Gastroesophageal sphincter (tissue), 4 donors: ENCODE measurements at regions not wholly inside any gene's neighbourhood (a gene's known extent, or its start where the extent isn't known, plus 50 kb on each side); places are given as distances from the start of the nearest gene placed in this dataset.

Experiments used
- ATAC-seq: fragments of 150-250 bp; one replicate; pipeline ENCODE4 v1.9.1; 2016; ENCODE audit warnings: mild to moderate bottlenecking, moderate library complexity
- H3K27ac ChIP-seq, 4 donors: fragments of 200-600 bp; sonication (generic) in 3 of 4; 1 replicate in 3 of 4; 2 replicates in 1 of 4; pipeline ENCODE4 v1.5.1; 2016 to 2019
- H3K27me3 ChIP-seq: fragments of 200-600 bp; sonication (generic); one replicate; pipeline ENCODE4 v1.5.1; 2019
- H3K36me3 ChIP-seq, 2 donors: fragments of 200-600 bp; sonication (generic); one replicate each; pipeline ENCODE4 v1.5.1; 2019; ENCODE audit warnings: control low read depth in 1 of 2
- H3K4me1 ChIP-seq, 3 donors: fragments of 200-600 bp; sonication (generic); 1 replicate in 2 of 3; 2 replicates in 1 of 3; pipeline ENCODE4 v1.5.1; 2016 to 2019; ENCODE audit warnings: control low read depth in 2 of 3
- H3K4me3 ChIP-seq, 2 donors: fragments of 200-600 bp; sonication (generic); one replicate each; pipeline ENCODE4 v1.5.1; 2019; ENCODE audit warnings: mild to moderate bottlenecking in 1 of 2, moderate library complexity in 1 of 2
- H3K9me3 ChIP-seq, 3 donors: fragments of 200-600 bp; sonication (generic); one replicate each; pipeline ENCODE4 v1.5.1; 2017 to 2019; ENCODE audit warnings: control low read depth in 2 of 3
- CTCF ChIP-seq, 4 experiments: fragments of 200-600 bp in 2 of 4; fragments of 450-650 bp in 2 of 4; sonication (generic) in 1 of 4; IDR thresholded peaks; one replicate each; pipeline ENCODE4 v1.5.1; 2017 to 2019; ENCODE audit warnings: antibody characterized with exemption in 4 of 4, mild to moderate bottlenecking in 2 of 4, moderate library complexity in 2 of 4
- EP300 ChIP-seq: sonication (generic); formaldehyde crosslinking; IDR thresholded peaks from one replicate; pipeline ENCODE4 v1.6.1; 2017; ENCODE audit warnings: antibody characterized with exemption, mild to moderate bottlenecking
- POLR2A ChIP-seq, 2 donors: fragments of 450-650 bp; IDR thresholded peaks; one replicate each; pipeline ENCODE4 v1.6.1; 2017; ENCODE audit warnings: antibody characterized with exemption in 2 of 2, mild to moderate bottlenecking in 2 of 2, moderate library complexity in 1 of 2
- POLR2AphosphoS5 ChIP-seq: sonication (generic); formaldehyde crosslinking; IDR thresholded peaks from one replicate; pipeline ENCODE4 v1.6.1; 2017; ENCODE audit warnings: antibody characterized with exemption
- WGBS, 2 donors: methylation state at CpG; one replicate each; pipeline ENCODE4 v1.1.5; 2018; ENCODE audit warnings: low coverage in 1 of 2; 5-methylcytosine and 5-hydroxymethylcytosine counted together

DNA sequence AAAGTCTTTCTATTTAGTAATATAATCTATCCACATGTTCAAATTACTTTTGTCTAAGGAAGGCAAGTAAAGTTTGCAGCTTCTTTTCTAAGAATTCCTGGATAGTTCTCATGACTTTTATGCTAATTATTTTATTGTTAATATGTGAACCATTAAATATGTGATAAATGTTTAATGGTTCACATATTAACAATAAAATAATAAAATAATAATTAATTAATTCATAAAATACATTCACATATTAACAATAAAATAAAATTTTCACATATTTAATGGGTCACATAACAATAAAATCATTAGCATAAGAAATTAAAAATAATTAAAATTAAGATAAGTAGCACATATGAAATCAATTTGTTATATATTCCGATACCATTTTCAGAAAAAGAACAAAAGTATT lies 1352.4 kb downstream of the ARAP2 start:
- no peak overlapping the region for H3K27ac ChIP-seq
- H3K36me3 ChIP-seq = no peaks in the 10 kb centered on the region
- TF ChIP-seq POLR2AphosphoS5 (no peak), EP300 (no peak), CTCF (IDR thresholded peaks at IDR 0.05) (no peak), POLR2A (IDR thresholded peaks at IDR 0.05) (no peak)
- no peak overlapping the region for H3K4me3 ChIP-seq
- no peaks in the 10 kb centered on the region for H3K4me1 ChIP-seq
- no peaks in the 10 kb centered on the region for H3K27me3 ChIP-seq
- 88 to 100% methylated on average over 1 of the region's 1 CpG for WGBS, 2 donors
- no peak for ATAC-seq
- H3K9me3 ChIP-seq = no peaks in the 10 kb centered on the region

GRCh38 chr4:34893382-34893781 lies 1350.9 kb downstream of the ARAP2 start:
- H3K27me3 ChIP-seq = no peaks in the 10 kb centered on the region
- TF ChIP-seq EP300 (no peak), POLR2A (IDR thresholded peaks at IDR 0.05) (no peak), CTCF (IDR thresholded peaks at IDR 0.05) (no peak), POLR2AphosphoS5 (no peak)
- no peak overlapping the region for H3K4me3 ChIP-seq
- no peaks in the 10 kb centered on the region for H3K9me3 ChIP-seq
- ATAC-seq = no peak
- H3K36me3 ChIP-seq = no peaks in the 10 kb centered on the region
- H3K4me1 ChIP-seq = no peaks in the 10 kb centered on the region
- 78 to 87% methylated on average over 3 of the region's 3 CpGs for WGBS, 2 donors
- H3K27ac ChIP-seq = no peak overlapping the region

DNA sequence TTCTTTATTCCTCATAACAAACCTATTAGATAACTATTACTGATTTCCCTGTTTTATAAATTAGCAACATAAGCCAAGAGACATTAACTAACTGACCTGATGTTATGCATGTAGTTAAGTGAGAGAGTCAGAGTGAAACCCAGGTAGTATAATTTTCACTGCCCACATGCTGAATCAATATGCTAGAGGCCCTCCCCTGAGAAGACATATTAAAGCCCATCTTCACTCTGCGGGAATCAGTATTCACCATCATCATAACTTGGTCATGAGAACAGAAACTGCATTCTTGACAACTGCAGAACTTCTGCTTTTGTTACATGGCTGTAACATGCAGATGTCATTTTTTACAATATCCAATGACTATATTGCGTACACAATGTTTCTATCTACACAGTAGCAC lies 1324.3 kb downstream of the ARAP2 start:
- Histone ChIP-seq H3K4me3 (no peak overlapping the region), H3K4me1 (no peaks in the 10 kb centered on the region), H3K36me3 (no peaks in the 10 kb centered on the region), H3K27ac (no peak overlapping the region), H3K9me3 (no peaks in the 10 kb centered on the region), H3K27me3 (no peaks in the 10 kb centered on the region)
- 78 to 94% methylated on average over 2 of the region's 2 CpGs for WGBS, 2 donors
- TF ChIP-seq EP300 (no peak), POLR2A (IDR thresholded peaks at IDR 0.05) (no peak), CTCF (IDR thresholded peaks at IDR 0.05) (no peak), POLR2AphosphoS5 (no peak)
- no peak for ATAC-seq

GRCh38 chr4:34921391-34921790 lies 1322.9 kb downstream of the ARAP2 start:
- Histone ChIP-seq H3K27me3 (no peaks in the 10 kb centered on the region), H3K4me1 (no peaks in the 10 kb centered on the region), H3K4me3 (no peak overlapping the region), H3K36me3 (no peaks in the 10 kb centered on the region), H3K9me3 (no peaks in the 10 kb centered on the region), H3K27ac (no peak overlapping the region)
- no peak for ATAC-seq
- TF ChIP-seq POLR2A (IDR thresholded peaks at IDR 0.05) (no peak), POLR2AphosphoS5 (no peak), EP300 (no peak), CTCF (IDR thresholded peaks at IDR 0.05) (no peak)
- 48 to 58% methylated on average over 3 of the region's 3 CpGs for WGBS, 2 donors

GRCh38 chr4:34922325-34922724 lies 1322.0 kb downstream of the ARAP2 start:
- Histone ChIP-seq H3K4me1 (no peaks in the 10 kb centered on the region), H3K36me3 (no peaks in the 10 kb centered on the region), H3K27me3 (no peaks in the 10 kb centered on the region), H3K27ac (no peak overlapping the region), H3K4me3 (no peak overlapping the region), H3K9me3 (no peaks in the 10 kb centered on the region)
- ATAC-seq = no peak
- TF ChIP-seq EP300 (no peak), CTCF (IDR thresholded peaks at IDR 0.05) (no peak), POLR2A (IDR thresholded peaks at IDR 0.05) (no peak), POLR2AphosphoS5 (no peak)
- 91% methylated on average over 2 of the region's 2 CpGs; no CpG with 5 or more reads in 1 of the 2 donors for WGBS, 2 donors
